Keratinocyte (primary cell): ENCODE measurements at regions not wholly inside any gene's neighbourhood (a gene's known extent, or its start where the extent isn't known, plus 50 kb on each side); places are given as distances from the start of the nearest gene placed in this dataset.

ENCODE experiments used
- EZH2 ChIP-seq: IDR thresholded peaks from one replicate; pipeline ENCODE4 v1.6.1; 2012; ENCODE audit warnings: inconsistent platforms, mild to moderate bottlenecking, low read length, moderate library complexity
- TF ChIP-seq, protein P1 (sequence below), 3 experiments: IDR thresholded peaks in 1 of 3; conservative IDR thresholded peaks in 1 of 3; optimal IDR thresholded peaks in 1 of 3; 2 replicates in 2 of 3; 3 replicates in 1 of 3; pipeline versions ENCODE3 to v1.5.1; 2011; ENCODE audit warnings: low read length in 3 of 3, mild to moderate bottlenecking in 3 of 3, moderate library complexity in 2 of 3, control low read depth in 1 of 3, inconsistent platforms in 1 of 3; ENCODE audit not compliant: insufficient read depth in 2 of 3; ENCODE audit errors: extremely low read depth in 1 of 3

DNA sequence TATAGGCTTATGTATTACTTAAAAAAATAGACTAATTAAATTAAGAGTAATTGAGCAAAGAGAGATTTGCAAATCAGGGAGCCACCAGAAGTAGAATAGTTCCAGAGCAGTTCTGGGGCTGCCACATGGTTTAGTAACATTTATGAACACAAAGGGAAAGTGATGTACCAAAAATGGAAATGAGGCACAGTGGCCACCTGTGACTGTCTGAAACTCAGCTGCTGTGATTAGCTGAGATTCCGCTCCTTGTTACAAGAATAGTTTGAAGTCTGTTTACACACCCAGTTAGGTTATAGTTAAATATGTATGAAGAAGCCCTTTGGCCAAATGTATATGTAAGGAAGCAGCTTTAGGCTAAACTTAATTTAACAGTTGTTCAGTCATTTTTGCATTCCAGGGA is 901.5 kb upstream of the CHORDC1 start:
- TF ChIP-seq, protein P1, sequence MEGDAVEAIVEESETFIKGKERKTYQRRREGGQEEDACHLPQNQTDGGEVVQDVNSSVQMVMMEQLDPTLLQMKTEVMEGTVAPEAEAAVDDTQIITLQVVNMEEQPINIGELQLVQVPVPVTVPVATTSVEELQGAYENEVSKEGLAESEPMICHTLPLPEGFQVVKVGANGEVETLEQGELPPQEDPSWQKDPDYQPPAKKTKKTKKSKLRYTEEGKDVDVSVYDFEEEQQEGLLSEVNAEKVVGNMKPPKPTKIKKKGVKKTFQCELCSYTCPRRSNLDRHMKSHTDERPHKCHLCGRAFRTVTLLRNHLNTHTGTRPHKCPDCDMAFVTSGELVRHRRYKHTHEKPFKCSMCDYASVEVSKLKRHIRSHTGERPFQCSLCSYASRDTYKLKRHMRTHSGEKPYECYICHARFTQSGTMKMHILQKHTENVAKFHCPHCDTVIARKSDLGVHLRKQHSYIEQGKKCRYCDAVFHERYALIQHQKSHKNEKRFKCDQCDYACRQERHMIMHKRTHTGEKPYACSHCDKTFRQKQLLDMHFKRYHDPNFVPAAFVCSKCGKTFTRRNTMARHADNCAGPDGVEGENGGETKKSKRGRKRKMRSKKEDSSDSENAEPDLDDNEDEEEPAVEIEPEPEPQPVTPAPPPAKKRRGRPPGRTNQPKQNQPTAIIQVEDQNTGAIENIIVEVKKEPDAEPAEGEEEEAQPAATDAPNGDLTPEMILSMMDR (optimal IDR thresholded peaks at IDR 0.05 in 1 of 3, IDR thresholded peaks at IDR 0.05 in 1 of 3, conservative IDR thresholded peaks at IDR 0.05 in 1 of 3; ENCODE audit: extremely low read depth in 1 of 3, insufficient read depth in 2 of 3, low read length in 3 of 3), result no peak
- TF ChIP-seq EZH2, result no peak
